Gastrocnemius medialis (tissue), 4 donors: ENCODE measurements at regions not wholly inside any gene's neighbourhood (a gene's known extent, or its start where the extent isn't known, plus 50 kb on each side); places are given as distances from the start of the nearest gene placed in this dataset.

ENCODE experiments used
- CTCF ChIP-seq, 5 experiments: fragments of 450-650 bp in 3 of 5; fragments of 200-600 bp in 2 of 5; sonication (generic) in 2 of 5; IDR thresholded peaks in 4 of 5; conservative IDR thresholded peaks in 1 of 5; 1 replicate in 4 of 5; 2 replicates in 1 of 5; pipeline ENCODE4 v1.5.1; 2016 to 2019; ENCODE audit warnings: antibody characterized with exemption in 5 of 5, mild to moderate bottlenecking in 3 of 5, moderate library complexity in 3 of 5
- POLR2A ChIP-seq, 2 donors: fragments of 450-650 bp; IDR thresholded peaks; one replicate each; pipeline ENCODE4 v1.6.1; 2017; ENCODE audit warnings: antibody characterized with exemption in 2 of 2, mild to moderate bottlenecking in 2 of 2, moderate library complexity in 2 of 2

- TF ChIP-seq CTCF (IDR thresholded peaks at IDR 0.05 in 4 of 5, conservative IDR thresholded peaks at IDR 0.05 in 1 of 5) (no peak), POLR2A (IDR thresholded peaks at IDR 0.05) (no peak)
Observed at GRCh38 chr10:20485554-20485953, 411.6 kb downstream of the NEBL start.
